Osteoblast (primary cell): ENCODE measurements at regions not wholly inside any gene's neighbourhood (a gene's known extent, or its start where the extent isn't known, plus 50 kb on each side); places are given as distances from the start of the nearest gene placed in this dataset.

Experiments used
- DNase-seq: peaks from one replicate; pipeline ENCODE4 v3.0.0; 2011; ENCODE audit warnings: low spot score, mixed read lengths; ENCODE audit not compliant: insufficient read length; ENCODE audit errors: missing footprints
- H2AFZ ChIP-seq: 2 replicates; pipeline ENCODE4 v1.6.0; 2011; ENCODE audit warnings: mild to moderate bottlenecking, low read length
- H3K27ac ChIP-seq: 2 replicates; pipeline ENCODE4 v1.5.1; 2011; ENCODE audit warnings: mild to moderate bottlenecking, low read depth, low read length, moderate library complexity
- H3K27me3 ChIP-seq: 2 replicates; pipeline ENCODE4 v1.6.0; 2012; ENCODE audit warnings: mild to moderate bottlenecking, control low read depth, inconsistent platforms, low read length, moderate library complexity; ENCODE audit not compliant: insufficient read depth
- H3K36me3 ChIP-seq: 2 replicates; pipeline ENCODE4 v1.5.1; 2011; ENCODE audit warnings: mild to moderate bottlenecking, low read length, control low read depth, moderate library complexity; ENCODE audit not compliant: insufficient read depth
- H3K4me1 ChIP-seq: 2 replicates; pipeline ENCODE4 v1.5.1; 2011; ENCODE audit warnings: mild to moderate bottlenecking, low read length, control low read depth, moderate library complexity; ENCODE audit not compliant: insufficient read depth
- H3K4me2 ChIP-seq: 2 replicates; pipeline ENCODE4 v1.6.0; 2011; ENCODE audit warnings: mild to moderate bottlenecking, low read length; ENCODE audit not compliant: insufficient read depth
- H3K4me3 ChIP-seq: fragments of 200-600 bp; sonication (generic); 3 replicates; pipeline ENCODE4 v1.5.1; 2012; ENCODE audit warnings: mild to moderate bottlenecking, low read length, inconsistent platforms; ENCODE audit not compliant: insufficient read depth
- H3K79me2 ChIP-seq: 2 replicates; pipeline ENCODE4 v1.6.0; 2012; ENCODE audit warnings: mild to moderate bottlenecking, low read length, control low read depth, inconsistent platforms; ENCODE audit not compliant: insufficient read depth
- H3K9me3 ChIP-seq: 2 replicates; pipeline ENCODE4 v1.5.1; 2011; ENCODE audit warnings: low read depth, low read length, control low read depth
- H4K20me1 ChIP-seq: 2 replicates; pipeline ENCODE4 v1.6.0; 2012; ENCODE audit warnings: mild to moderate bottlenecking, low read length, control low read depth; ENCODE audit not compliant: insufficient read depth
- CTCF ChIP-seq: IDR thresholded peaks from 2 replicates; pipeline ENCODE4 v1.5.1; 2011; ENCODE audit warnings: mild to moderate bottlenecking, low read depth, low read length, moderate library complexity; ENCODE audit errors: extremely low read depth

GRCh38 chr6:53989504-53989903 lies 121.7 kb upstream of the MLIP start:
- H3K4me1 ChIP-seq, result peaks cover 20% of the 10 kb centered on the region
- no peak for DNase-seq
- H3K27ac ChIP-seq, result no peak overlapping the region
- no peak overlapping the region for H2AFZ ChIP-seq
- H3K79me2 ChIP-seq, result no peaks in the 10 kb centered on the region
- H3K36me3 ChIP-seq, result no peaks in the 10 kb centered on the region
- no peak for TF ChIP-seq CTCF
- no peaks in the 10 kb centered on the region for H3K27me3 ChIP-seq
- H4K20me1 ChIP-seq, result no peaks in the 10 kb centered on the region
- no peak overlapping the region for H3K4me2 ChIP-seq
- H3K4me3 ChIP-seq, result no peak overlapping the region
- H3K9me3 ChIP-seq, result no peaks in the 10 kb centered on the region

DNA sequence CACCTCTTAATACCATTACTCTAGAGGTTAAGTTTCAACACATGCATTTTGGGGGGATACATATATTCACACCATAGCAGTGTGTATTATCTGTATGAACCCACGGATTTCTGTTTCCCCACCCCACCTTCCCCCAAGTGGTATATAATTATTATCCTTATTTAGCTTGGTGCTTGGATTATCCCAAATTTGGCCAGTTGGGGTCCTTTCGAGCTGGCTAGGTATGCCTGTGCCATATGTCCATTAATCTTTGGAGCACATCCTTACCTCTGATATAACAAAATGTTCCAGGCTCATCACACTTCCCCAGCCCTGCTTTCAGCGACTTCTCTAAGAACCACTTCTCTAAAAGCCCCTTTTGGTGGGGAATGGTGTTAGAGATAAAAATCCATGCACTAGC lies 118.7 kb upstream of the MLIP start:
- Histone ChIP-seq H3K4me1 (no peaks in the 10 kb centered on the region), H4K20me1 (no peaks in the 10 kb centered on the region), H3K27me3 (no peaks in the 10 kb centered on the region), H2AFZ (no peak overlapping the region), H3K27ac (no peak overlapping the region), H3K4me3 (no peak overlapping the region), H3K9me3 (no peaks in the 10 kb centered on the region), H3K4me2 (no peak overlapping the region), H3K79me2 (no peaks in the 10 kb centered on the region), H3K36me3 (no peaks in the 10 kb centered on the region)
- TF ChIP-seq CTCF, result peak; percentile 9
- no peak for DNase-seq

DNA sequence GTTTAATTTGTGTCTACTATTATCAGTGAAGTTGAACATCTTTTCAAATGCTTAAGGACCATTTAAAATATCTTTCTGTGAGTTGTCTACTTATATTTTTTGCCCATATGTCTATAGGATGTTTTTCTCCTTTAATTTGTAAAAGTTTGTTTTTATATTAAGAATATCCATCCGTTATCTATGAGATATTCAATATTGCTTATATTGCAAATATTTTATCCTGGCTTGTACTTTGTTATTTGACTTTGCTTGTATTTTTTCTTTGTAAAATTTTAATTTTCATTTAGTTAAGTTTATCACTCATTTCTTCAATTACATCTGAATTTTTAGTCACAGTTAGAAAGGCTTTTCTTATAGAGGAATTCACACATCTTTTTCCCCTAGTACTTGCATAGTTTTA lies 117.0 kb upstream of the MLIP start:
- no peaks in the 10 kb centered on the region for H3K9me3 ChIP-seq
- H3K4me3 ChIP-seq, result no peak overlapping the region
- no peak overlapping the region for H3K4me2 ChIP-seq
- no peaks in the 10 kb centered on the region for H4K20me1 ChIP-seq
- no peaks in the 10 kb centered on the region for H3K79me2 ChIP-seq
- no peaks in the 10 kb centered on the region for H3K4me1 ChIP-seq
- H2AFZ ChIP-seq, result no peak overlapping the region
- no peaks in the 10 kb centered on the region for H3K27me3 ChIP-seq
- H3K36me3 ChIP-seq, result no peaks in the 10 kb centered on the region
- no peak overlapping the region for H3K27ac ChIP-seq
- no peak for TF ChIP-seq CTCF
- DNase-seq, result no peak

- no peaks in the 10 kb centered on the region for H3K4me1 ChIP-seq
- no peaks in the 10 kb centered on the region for H3K36me3 ChIP-seq
- no peak for TF ChIP-seq CTCF
- H3K4me3 ChIP-seq, result no peak overlapping the region
- no peak for DNase-seq
- H3K27ac ChIP-seq, result no peak overlapping the region
- H2AFZ ChIP-seq, result no peak overlapping the region
- H3K4me2 ChIP-seq, result no peak overlapping the region
- H3K9me3 ChIP-seq, result no peaks in the 10 kb centered on the region
- no peaks in the 10 kb centered on the region for H4K20me1 ChIP-seq
- no peaks in the 10 kb centered on the region for H3K27me3 ChIP-seq
- no peaks in the 10 kb centered on the region for H3K79me2 ChIP-seq
Measured at GRCh38 chr6:53995935-53996334, 115.3 kb upstream of the MLIP start.
